ENCODE measurements at regions not wholly inside any gene's neighbourhood (a gene's known extent, or its start where the extent isn't known, plus 50 kb on each side); places are given as distances from the start of the nearest gene placed in this dataset.

DNA sequence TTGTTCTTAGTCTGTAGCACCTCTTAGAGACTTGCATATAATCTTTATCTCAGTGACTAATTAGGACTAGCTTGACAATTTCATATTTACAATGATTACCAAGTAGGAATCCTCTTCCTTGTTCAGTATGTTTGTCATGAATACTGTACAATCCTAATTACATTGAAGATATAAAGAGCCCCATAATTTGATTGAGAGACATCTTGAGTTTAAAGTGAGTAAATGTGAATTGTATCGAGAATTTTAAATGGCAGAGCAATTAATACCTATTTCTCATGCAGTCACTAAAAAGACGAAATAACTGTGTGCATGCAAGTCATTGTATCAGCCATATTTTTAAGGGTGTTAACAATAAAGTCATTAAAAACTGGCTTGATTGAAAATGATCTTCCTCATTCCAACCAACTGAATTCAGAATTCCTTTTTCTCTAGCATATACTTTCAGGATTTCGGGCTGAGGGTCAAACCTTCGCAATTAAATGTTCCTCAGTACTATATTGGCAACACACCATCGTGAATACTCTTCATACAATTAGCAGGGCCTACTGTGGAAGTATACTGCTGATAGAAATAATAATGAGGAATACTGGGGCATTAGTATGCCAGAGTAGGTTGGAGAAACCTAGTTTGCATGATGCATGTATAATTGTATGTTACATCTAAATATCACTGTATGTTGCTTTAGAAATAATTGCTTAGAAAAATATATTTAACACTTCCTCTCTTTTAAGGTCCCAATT is 284.7 kb upstream of the TMEM161B start:
- TF ChIP-seq, protein P1, sequence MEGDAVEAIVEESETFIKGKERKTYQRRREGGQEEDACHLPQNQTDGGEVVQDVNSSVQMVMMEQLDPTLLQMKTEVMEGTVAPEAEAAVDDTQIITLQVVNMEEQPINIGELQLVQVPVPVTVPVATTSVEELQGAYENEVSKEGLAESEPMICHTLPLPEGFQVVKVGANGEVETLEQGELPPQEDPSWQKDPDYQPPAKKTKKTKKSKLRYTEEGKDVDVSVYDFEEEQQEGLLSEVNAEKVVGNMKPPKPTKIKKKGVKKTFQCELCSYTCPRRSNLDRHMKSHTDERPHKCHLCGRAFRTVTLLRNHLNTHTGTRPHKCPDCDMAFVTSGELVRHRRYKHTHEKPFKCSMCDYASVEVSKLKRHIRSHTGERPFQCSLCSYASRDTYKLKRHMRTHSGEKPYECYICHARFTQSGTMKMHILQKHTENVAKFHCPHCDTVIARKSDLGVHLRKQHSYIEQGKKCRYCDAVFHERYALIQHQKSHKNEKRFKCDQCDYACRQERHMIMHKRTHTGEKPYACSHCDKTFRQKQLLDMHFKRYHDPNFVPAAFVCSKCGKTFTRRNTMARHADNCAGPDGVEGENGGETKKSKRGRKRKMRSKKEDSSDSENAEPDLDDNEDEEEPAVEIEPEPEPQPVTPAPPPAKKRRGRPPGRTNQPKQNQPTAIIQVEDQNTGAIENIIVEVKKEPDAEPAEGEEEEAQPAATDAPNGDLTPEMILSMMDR (conservative IDR thresholded peaks at IDR 0.05), result no peak
- TF ChIP-seq ZFX (IDR thresholded peaks at IDR 0.05), result no peak
